Stimulated activated CD4-positive, alpha-beta T cell treated with anti-CD3 and anti-CD28 coated beads, Interleukin-12 subunit alpha, Interleukin-12 subunit beta, amount 100 ng/mL, for 48 hours (primary cell): ENCODE measurements at regions not wholly inside any gene's neighbourhood (a gene's known extent, or its start where the extent isn't known, plus 50 kb on each side); places are given as distances from the start of the nearest gene placed in this dataset.
"Not testable (repeated sequence)": the region's sequence is repeated elsewhere in the genome, so short reads cannot be mapped to it uniquely, and the experiment has no call there.

ENCODE experiments used
- DNase-seq, 3 donors: peaks; one replicate each; pipeline ENCODE4 v3.0.0-alpha.2; 2020; ENCODE audit warnings: low read depth in 2 of 3, low spot score in 1 of 3

DNA sequence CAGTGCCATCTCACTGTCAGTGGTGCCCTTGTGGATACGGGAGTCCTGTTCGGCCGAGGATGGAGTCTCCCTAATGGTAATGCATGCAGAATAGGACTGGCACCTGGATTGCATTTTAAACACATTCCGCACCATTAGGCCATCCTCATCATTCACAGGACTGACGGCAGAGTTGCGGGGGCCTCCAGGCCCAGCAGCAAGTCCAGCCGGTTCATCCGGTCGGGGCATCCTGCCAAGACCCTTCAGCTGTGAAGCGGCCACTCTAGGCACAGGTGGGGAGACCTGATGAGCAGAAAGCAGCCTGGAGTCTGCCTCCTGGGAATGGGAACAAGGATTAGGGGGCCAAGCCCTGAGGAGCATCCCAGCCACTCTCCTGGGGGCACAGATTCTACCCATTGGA lies 90.3 kb upstream of the XYLT1 start:
- DNase-seq, result no peak

- DNase-seq, result no peak
Observed at GRCh38 chr16:17560548-17560947, 89.8 kb upstream of the XYLT1 start.

DNA sequence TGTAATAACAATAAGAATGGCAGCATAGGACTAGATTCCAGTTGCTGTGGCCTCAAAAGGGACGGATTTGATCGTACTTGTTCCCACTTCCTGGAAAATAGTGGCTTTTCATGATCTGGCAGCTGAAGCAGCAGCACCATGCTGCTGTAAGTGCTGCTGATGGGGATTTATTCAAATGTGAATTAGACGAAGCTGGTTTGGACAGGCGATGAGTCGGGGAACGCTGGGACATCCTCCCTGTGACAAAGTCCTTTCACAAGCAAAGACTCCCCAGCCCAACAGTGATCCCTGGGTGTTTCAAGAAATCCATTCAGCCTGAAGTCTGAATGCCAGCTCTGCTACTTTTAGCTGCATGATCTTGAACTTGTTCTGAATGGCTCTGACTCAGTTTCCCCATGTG lies 88.6 kb upstream of the XYLT1 start:
- no peak for DNase-seq

DNA sequence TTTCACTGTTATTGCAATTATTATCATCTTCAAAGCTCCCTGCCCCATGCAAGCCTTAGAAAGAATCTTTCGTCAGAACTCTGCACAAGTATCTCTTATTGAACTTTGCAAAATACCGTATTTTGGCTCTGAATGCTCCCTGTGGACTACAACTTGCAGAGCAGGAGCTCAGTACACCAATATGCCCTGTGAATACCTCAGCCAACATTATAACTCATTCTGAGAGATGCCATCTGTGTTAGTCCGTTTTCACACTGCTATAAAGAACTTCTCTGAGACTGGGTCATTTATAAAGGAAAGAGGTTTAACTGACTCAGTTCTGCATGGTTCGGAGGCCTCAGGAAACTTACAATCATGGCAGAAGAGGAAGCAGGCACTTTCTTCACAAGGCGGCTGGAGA lies 87.2 kb upstream of the XYLT1 start:
- DNase-seq, result no peak

DNA sequence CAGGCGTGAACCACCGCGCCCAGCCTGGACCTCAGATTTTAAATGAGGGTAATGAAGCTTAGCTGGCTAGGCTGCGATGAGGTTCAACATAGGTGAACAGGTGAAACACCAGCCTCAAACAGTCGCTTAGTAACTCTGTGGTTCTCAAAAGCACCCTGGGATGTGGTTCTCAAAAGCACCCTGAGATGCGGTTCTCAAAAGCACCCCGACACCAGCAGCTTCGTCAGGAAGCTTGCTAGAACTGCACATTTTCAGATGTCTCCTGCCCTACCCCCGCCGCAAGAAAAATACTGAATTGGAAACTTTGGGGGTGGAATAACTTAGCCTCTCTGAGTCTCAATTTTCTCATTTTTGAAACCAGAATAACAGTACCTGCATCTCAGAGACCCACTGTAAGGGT lies 86.7 kb upstream of the XYLT1 start:
- no peak for DNase-seq

GRCh38 chr16:17556276-17557052 lies 85.7 kb upstream of the XYLT1 start:
- no peak for DNase-seq

DNA sequence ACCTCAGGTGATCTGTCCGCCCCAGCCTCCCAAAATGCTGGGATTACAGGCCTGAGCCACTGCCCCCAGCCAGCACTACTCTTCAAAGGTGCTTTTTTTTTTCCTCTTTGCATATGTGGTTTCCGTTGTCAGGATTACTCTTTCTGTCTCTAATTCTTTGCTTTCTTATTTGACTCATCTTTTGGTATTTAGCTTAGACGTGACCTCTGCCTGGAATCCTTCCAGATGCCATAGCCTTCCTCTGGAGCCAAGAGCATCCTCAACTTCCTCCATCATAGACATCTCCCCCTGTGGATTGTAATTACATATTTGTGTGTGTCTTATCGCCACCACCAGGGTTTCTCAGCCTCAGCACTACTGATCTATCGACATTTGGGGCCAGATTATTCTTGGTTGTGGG lies 84.4 kb upstream of the XYLT1 start:
- DNase-seq, result no peak

GRCh38 chr16:17552351-17552750 lies 81.6 kb upstream of the XYLT1 start:
- no peak for DNase-seq

DNA sequence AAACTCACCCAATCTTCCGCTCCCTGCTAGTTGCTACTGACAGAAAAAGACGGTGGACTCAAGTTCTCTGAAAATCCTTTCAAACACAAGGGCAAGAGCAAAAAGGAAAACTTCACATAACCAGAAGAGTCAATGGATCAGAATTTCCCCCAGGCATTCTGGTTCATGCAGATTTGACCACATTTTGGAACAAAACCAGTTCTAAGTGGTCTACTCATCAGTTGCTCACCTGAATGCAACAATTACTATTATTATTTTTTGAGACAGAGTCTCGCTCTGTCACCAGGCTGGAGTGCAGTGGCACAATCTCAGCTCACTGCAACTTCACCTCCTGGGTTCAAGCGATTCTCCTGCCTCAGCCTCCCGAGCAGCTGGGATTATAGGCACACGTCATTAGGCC lies 80.9 kb upstream of the XYLT1 start:
- not testable (repeated sequence) for DNase-seq

DNA sequence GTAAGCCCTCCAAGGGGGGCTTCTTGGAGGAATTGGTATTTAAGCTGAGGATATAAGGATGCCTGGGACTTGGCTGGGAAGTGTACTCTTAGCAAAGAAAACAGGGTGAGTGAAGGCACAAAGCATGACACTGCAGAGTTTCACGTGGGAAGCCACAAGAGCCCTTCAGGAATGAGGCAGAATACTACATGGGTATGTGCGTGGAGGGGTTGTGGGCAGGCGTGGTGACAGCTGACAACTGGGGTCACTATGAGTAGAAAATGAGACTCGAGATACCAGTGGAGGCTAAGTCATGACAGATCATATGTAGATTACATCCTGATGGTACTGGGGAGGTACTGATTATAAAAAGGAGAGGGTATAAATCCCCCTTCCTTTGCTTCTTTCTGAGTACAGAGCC lies 78.1 kb upstream of the XYLT1 start:
- no peak for DNase-seq

GRCh38 chr16:17544785-17545184 lies 74.0 kb upstream of the XYLT1 start:
- no peak for DNase-seq

GRCh38 chr16:17544304-17544703 lies 73.5 kb upstream of the XYLT1 start:
- no peak for DNase-seq

GRCh38 chr16:17543073-17543472 lies 72.3 kb upstream of the XYLT1 start:
- no peak for DNase-seq

- DNase-seq, result no peak
Observed at GRCh38 chr16:17541324-17541723, 70.6 kb upstream of the XYLT1 start.

DNA sequence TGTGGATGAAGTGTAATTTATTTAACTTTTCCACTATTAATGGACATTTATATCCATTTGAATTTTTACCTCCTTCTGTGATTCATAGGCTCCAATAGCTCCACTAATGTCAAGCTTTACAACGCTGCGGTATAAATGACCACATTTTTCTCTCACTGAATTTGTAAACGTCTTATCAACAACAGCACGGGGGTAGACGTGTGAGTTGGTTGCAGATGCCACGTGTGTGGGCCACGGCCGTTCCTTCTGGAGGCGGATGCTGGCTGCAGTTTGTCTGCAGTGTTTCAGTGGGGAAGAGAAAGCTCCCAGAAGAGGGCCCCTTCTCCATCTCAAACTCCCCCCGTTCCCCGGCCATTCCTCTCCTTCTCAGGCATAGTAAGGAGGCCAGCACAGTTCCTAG lies 68.2 kb upstream of the XYLT1 start:
- no peak for DNase-seq

DNA sequence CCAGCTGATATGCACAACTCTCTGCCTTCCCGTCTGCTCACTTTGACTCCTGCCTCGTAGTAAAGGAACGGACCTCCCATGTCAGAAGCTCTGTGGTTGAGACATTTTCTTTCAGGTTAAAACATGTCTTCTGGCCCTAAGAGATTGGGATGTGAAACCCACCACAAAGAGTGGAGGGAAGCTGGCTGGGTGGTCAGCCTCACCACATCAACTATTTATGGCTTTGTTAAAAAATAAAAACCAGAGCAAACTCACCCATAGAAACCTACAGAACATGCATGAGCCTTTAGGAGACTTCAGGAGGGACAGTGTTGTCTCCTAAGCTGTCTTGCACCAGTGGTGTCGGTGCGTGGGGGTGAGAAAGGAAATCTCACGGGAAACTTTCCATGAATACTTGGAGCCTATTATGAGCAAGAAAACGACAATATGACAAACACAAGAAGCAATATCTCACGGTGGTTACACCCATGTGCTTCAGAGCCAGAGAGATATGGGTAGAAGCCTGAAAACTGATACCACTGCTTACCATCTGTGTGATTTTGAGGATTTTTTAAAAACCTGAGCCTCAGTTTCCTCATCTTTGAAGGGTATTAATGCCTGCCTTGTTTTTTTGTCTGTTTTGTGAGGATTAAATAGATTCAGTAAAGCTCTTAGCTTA lies 61.7 kb upstream of the XYLT1 start:
- DNase-seq, result no peak

GRCh38 chr16:17529982-17530760 lies 59.4 kb upstream of the XYLT1 start:
- peak in 1 of 3 donors; percentile 3 for DNase-seq

- DNase-seq, result no peak
Observed at GRCh38 chr16:17526956-17527937, 56.5 kb upstream of the XYLT1 start.

GRCh38 chr16:17524656-17525055 lies 53.9 kb upstream of the XYLT1 start:
- DNase-seq, result no peak

DNA sequence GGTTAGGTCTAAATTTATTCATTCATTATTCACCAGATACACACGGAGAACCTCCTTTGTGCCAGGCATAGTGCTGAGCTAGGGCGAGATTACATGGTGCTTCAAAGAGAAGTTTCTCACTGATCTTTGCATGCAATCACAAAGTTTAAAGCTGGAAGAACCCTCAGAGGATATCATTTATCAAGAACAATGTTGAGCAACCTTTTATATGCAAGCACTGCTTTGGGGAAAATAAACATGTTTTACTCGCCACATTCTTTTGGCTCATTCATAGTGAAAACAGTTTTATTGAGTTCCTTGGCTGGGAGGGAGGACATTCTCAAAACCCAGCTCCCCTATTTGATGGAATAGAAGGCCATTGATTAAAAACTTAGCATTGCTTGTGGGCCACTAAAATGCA lies 49.8 kb upstream of the XYLT1 start:
- no peak for DNase-seq
